IMR-90 (cell line): ENCODE measurements at regions not wholly inside any gene's neighbourhood (a gene's known extent, or its start where the extent isn't known, plus 50 kb on each side); places are given as distances from the start of the nearest gene placed in this dataset.

ENCODE experiments used
- BHLHE40 ChIP-seq: fragments of 150-350 bp; IDR thresholded peaks from 2 replicates; pipeline ENCODE4 v1.6.1; 2016; ENCODE audit warnings: mild to moderate bottlenecking, low read depth, low read length
- CEBPB ChIP-seq: IDR thresholded peaks from 2 replicates; pipeline ENCODE4 v1.6.1; 2012; ENCODE audit warnings: low read depth, low read length, improper control_type of control experiment
- FOS ChIP-seq: fragments of 150-350 bp; IDR thresholded peaks from 2 replicates; pipeline ENCODE4 v1.6.1; 2016; ENCODE audit warnings: low read depth, low read length
- POLR2A ChIP-seq: IDR thresholded peaks from 2 replicates; pipeline ENCODE4 v1.6.1; 2012; ENCODE audit warnings: mild to moderate bottlenecking, low read depth, low read length
- RAD21 ChIP-seq: IDR thresholded peaks from 2 replicates; pipeline ENCODE4 v1.6.1; 2012; ENCODE audit warnings: low read length, improper control_type of control experiment
- TF ChIP-seq, protein P1 (sequence below): conservative IDR thresholded peaks from 2 replicates; pipeline ENCODE4 v1.5.1; 2012; ENCODE audit warnings: mild to moderate bottlenecking, low read depth, low read length, improper control_type of control experiment
- TF ChIP-seq, protein P2 (sequence below): fragments of 150-350 bp; IDR thresholded peaks from 2 replicates; pipeline ENCODE4 v1.6.1; 2016; ENCODE audit warnings: low read depth, mild to moderate bottlenecking, low read length, moderate library complexity, borderline replicate concordance

- TF ChIP-seq, protein P1, sequence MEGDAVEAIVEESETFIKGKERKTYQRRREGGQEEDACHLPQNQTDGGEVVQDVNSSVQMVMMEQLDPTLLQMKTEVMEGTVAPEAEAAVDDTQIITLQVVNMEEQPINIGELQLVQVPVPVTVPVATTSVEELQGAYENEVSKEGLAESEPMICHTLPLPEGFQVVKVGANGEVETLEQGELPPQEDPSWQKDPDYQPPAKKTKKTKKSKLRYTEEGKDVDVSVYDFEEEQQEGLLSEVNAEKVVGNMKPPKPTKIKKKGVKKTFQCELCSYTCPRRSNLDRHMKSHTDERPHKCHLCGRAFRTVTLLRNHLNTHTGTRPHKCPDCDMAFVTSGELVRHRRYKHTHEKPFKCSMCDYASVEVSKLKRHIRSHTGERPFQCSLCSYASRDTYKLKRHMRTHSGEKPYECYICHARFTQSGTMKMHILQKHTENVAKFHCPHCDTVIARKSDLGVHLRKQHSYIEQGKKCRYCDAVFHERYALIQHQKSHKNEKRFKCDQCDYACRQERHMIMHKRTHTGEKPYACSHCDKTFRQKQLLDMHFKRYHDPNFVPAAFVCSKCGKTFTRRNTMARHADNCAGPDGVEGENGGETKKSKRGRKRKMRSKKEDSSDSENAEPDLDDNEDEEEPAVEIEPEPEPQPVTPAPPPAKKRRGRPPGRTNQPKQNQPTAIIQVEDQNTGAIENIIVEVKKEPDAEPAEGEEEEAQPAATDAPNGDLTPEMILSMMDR: no peak
- no peak for TF ChIP-seq RAD21
- no peak for TF ChIP-seq CEBPB
- no peak for TF ChIP-seq BHLHE40
- no peak for TF ChIP-seq POLR2A
- TF ChIP-seq FOS: no peak
- TF ChIP-seq, protein P2, sequence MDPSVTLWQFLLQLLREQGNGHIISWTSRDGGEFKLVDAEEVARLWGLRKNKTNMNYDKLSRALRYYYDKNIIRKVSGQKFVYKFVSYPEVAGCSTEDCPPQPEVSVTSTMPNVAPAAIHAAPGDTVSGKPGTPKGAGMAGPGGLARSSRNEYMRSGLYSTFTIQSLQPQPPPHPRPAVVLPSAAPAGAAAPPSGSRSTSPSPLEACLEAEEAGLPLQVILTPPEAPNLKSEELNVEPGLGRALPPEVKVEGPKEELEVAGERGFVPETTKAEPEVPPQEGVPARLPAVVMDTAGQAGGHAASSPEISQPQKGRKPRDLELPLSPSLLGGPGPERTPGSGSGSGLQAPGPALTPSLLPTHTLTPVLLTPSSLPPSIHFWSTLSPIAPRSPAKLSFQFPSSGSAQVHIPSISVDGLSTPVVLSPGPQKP: no peak
Observed at GRCh38 chr18:6621437-6621836, 108.1 kb upstream of the ARHGAP28 start.
